Fibroblast of peridontal ligament (primary cell): ENCODE measurements at regions not wholly inside any gene's neighbourhood (a gene's known extent, or its start where the extent isn't known, plus 50 kb on each side); places are given as distances from the start of the nearest gene placed in this dataset.

ENCODE experiments used
- DNase-seq: peaks from one replicate; pipeline ENCODE4 v3.0.0-alpha.2; 2010; ENCODE audit errors: extremely low read depth

DNA sequence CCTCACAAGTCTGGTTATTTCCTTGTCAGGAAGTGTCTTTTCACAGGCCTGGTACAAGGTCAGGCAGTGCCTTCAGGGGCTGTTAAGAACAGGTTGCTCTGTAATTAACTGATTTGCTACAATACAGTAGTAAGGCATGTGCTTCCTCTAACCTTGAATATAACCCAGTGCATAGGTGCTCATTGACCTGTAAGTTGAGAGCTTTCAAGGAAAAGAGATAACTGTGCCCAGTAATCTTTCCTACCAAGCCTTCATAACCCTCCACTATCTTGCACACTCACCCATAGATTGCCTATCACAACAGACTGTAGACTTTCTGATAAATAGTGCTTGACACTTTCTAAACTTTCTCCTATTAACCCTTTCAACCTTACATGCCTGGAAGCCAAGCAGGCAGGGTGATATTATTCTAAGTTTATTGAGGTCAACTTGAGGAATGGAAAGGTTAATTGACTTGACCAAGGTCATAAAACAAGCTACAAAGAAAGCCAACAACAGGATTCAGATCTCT is 148.1 kb downstream of the PPARGC1A start:
- DNase-seq: no peak

- DNase-seq: no peak
Measured at GRCh38 chr4:23737571-23737970, 152.3 kb downstream of the PPARGC1A start.

DNA sequence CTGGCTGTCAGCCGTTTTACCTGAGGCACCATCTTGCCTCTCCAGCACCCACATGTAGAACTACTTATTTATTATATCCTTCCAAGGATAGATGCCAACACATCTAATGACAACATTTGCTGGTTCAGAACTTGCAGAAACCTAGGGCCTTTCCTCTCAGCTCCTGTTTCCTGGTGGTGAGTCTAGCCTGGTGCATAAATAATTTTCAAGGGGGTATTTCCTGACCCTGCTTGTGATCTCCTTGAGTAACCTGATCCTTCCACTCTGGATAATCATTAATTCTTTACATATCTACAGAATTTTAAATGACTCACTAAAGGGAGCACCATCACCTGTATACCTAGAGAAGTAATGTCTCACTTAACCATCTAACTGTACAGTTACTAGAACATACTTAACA is 153.4 kb downstream of the PPARGC1A start:
- DNase-seq: no peak

DNA sequence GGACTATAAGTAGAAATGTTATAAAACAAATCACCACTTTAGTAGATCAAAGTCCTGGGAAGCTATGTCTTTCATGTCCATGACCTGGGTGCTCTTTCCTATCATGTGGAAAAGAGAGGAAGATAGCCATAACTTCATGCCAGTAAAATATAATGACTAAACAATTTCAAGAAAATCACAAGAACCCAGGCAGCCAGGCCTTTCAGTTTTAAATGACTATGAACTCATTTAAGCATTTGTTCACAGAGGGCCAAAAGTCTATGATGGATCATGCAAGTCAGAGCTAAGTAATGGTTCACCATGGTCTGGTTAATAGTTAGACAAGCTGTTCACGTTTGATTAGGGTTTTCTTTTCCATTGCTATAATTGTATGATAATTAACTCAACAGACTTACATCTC is 155.8 kb downstream of the PPARGC1A start:
- no peak for DNase-seq

DNA sequence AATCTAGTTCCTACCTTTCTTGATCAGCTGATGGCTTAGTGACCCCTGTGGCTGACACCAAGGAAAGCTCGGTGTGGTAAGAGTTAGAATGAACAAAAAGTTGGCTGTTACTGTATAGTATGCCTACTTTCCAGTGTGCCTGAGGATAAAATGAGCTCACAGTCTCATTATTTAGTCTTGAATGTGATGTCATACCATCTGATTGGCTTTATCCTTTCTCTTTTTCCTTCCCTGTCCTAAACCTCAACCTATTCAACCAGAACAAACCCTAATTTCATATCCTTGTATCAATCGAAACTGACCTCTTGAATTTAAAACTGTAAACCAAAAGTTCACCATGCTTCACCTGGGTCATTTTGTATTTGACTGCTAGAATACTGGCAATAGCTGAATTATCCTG is 156.4 kb downstream of the PPARGC1A start:
- DNase-seq: no peak

GRCh38 chr4:23730998-23731397 is 158.8 kb downstream of the PPARGC1A start:
- no peak for DNase-seq

DNA sequence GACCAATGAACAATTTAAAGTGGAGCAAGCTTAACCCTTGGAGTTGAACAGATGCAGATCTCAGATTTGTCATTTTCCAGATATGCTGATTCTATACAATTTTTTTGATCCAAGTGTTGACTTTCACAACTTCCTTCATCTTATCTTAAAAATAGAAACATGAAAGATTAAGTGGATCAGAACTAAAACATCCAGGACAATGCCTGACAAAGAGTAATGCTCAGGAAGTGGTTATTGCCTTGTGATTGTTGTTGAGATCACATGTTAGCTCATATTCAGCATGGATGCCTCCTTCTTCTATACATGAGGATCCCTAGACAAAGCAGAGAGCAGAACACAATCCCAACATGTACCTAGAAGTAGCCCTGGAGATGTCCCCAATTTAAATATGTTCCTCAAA is 160.9 kb downstream of the PPARGC1A start:
- no peak for DNase-seq

- peak; percentile 85 for DNase-seq
Measured at GRCh38 chr4:23728393-23728792, 161.5 kb downstream of the PPARGC1A start.

GRCh38 chr4:23720556-23720955 is 169.3 kb downstream of the PPARGC1A start:
- no peak for DNase-seq

DNA sequence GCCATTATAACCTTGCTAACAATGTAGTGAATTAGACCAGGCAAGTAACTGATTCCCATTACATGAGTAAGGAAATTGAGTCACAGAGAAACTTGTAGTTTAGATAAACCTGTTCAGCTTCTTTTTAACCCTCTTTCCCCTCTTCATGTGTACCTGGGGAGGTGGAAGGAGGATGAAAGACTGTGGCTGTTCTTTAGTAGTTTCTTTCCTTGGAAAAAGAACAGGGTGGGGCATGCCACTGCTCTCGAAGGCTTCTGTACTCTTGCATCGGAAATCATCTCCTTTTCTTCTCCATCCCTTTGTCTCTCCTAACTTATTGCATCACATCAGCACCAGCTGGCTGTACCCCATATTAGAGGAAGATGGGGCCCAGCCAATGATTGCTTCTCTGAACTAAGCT is 171.4 kb downstream of the PPARGC1A start:
- no peak for DNase-seq

GRCh38 chr4:23717528-23718248 is 172.2 kb downstream of the PPARGC1A start:
- DNase-seq: peak; percentile 16

DNA sequence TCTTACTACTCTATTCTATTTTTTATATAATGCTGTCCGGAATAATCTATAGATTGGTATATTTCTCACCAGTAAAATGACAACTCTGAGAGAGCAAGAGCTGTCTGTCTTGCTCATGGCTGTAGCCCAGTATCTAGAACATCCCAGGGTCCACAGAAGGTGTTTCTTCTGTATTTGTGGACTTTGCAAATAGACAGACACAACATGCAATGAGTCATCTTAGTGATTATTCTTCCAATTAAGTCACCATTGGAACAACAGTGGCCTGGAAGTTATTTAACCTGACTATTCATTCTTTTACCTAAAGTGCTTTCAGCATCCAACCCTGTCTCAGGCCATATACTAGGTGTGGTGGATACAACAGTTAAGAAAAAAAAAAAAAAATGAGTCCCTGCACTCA is 179.5 kb downstream of the PPARGC1A start:
- DNase-seq: no peak

DNA sequence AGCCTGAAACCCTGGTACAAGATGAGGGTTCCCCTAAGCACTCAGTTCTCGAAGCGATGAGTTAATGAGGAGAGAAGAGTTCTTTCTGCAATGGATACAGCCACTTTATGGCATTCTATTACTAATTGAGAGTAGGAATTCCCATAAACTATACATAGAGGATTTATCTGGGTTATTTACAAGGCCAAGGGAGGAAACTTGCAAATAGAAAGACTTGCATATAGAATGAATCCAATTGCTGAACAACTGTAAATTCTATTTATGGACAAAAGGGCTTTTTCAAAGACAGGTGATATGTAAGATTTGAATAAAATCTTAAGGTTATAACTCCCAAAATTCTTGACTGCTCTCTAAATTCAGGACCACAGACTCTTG is 182.2 kb downstream of the PPARGC1A start:
- DNase-seq: no peak

DNA sequence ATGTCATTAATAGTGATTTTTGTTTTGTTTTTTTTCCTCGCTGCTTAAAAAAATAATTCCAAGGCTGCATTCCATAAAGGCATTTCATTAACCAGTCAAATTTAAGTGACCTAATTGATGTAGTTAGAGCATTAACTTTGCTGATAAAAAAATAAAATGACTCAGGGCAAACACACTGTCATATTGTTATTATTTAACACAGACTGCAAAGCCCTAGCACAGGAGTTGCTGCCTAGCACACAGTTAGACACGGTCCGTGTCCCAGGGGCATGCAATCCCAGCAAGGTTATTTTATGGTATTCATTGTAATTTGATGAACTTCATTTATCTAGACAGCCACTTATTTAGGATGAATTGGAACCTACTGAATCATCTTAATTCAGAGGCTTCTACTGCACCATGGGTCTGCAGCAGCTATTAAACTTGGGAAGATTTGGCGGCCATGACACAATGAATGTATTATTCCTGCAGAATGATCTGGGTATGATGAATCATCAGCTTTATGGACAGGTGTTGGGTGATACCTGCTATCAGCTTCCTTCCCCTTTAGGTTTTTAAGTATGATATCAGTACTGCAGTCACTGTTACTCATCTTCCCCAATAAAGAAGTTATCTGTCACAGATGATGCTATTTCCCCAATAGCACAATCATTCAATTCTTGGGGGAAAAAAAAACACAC is 182.7 kb downstream of the PPARGC1A start:
- no peak for DNase-seq

DNA sequence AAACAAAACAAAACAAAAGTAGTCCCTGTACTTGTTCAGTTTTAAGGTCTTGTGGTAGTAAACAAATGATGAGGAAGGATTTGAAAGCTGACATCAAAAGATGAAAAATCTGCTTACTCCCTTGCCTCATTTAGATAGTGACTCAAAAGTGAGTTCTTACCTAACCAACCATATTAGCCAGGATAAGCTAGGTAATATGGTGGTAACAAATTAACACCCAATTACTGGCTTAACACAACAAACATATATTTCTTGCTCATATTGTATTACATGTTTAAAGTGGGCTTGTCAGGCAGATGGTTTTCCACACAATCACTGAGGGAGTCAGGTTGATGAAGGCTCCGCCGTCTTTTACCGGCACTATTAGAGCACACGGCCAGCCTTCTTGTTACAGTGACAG is 189.7 kb downstream of the PPARGC1A start:
- DNase-seq: no peak

- DNase-seq: no peak
Measured at GRCh38 chr4:23697722-23698121, 192.1 kb downstream of the PPARGC1A start.

DNA sequence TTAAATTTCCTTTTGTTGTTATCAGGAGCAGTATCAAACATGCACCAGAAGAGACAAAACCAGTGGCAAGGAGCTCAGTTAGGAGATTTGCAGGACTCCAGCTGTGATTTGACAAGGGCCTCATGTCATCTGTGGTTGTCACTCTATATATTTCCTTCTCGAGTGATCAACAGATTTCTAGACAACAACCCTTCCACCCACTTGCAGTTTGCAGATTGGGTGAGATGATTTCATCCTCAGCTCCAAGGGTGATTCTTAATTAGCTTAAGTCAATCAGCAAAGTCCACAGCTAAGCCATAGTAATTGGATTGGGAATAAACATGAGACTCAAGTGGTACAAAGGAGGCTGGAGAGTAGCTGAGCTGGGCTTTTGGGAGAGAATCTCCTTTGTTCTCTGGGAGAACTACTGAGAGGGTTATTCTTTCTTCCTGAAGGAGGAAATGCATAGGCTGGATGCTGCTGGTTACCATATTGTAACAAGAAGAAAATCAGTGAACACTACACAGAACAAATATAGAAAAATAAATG is 192.8 kb downstream of the PPARGC1A start:
- no peak for DNase-seq

- no peak for DNase-seq
Measured at GRCh38 chr4:23686169-23686897, 203.5 kb downstream of the PPARGC1A start.

- DNase-seq: no peak
Measured at GRCh38 chr4:23685471-23685870, 204.4 kb downstream of the PPARGC1A start.

GRCh38 chr4:23680671-23681518 is 209.0 kb downstream of the PPARGC1A start:
- peak; percentile 19 for DNase-seq

DNA sequence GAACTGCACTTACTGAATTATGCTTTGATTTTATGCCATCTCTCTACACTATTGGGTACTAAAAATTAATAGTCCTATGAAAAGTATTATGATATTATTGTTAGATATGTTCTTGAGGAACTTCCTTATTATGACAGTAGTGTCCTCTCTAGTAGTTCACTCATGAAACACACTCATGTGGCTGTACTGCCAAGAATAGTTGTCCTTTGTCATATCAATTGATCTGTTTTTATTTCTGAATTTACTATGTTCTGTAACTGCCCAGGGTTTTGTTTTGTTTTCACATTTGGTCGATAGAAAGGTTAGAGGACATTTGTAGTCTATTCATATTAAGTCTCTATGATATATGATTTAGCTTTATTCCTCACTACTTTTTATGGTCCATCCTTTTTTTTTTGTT is 215.2 kb downstream of the PPARGC1A start:
- no peak for DNase-seq

DNA sequence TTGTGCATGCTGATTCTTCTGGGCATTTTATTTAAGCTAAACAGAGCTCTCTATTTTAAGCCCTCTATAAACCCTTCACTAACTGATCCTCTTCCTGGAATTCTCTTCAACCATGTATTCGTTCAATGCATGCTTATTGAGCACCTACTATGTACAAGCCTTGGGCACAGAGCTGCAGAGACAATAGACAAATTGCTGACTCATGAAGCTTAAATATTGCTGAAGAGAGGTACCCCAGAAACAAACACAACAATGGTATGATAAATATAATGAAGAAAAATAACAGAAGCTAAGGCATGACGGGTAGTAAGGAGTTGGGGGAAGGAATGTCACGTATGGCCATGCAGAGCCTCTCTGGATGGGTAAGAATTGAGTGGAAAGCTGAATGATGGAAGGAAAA is 222.2 kb downstream of the PPARGC1A start:
- no peak for DNase-seq
